HepG2 (cell line): ENCODE measurements at regions not wholly inside any gene's neighbourhood (a gene's known extent, or its start where the extent isn't known, plus 50 kb on each side); places are given as distances from the start of the nearest gene placed in this dataset.

Source experiments
- IKZF1 ChIP-seq: fragments of 450-650 bp; IDR thresholded peaks from 2 replicates; pipeline ENCODE4 v1.7.1; 2016
- NFE2L2 ChIP-seq: fragments of 150-350 bp; IDR thresholded peaks from 2 replicates; pipeline ENCODE4 v1.6.1; 2014; ENCODE audit warnings: low read length
- RAD21 ChIP-seq: fragments of 450-650 bp; formaldehyde crosslinking; IDR thresholded peaks from 2 replicates; pipeline ENCODE4 v1.5.0; 2020; ENCODE audit warnings: mild to moderate bottlenecking
- RXRA ChIP-seq: sonication (generic); formaldehyde crosslinking; IDR thresholded peaks from 2 replicates; pipeline ENCODE4 v1.5.1; 2020; ENCODE audit warnings: missing genetic modification reagents
- SNRNP70 ChIP-seq: fragments of 200-400 bp; formaldehyde crosslinking; IDR thresholded peaks from 2 replicates; pipeline ENCODE4 v1.6.1; 2017; ENCODE audit warnings: mild to moderate bottlenecking, low read depth, low read length, moderate library complexity
- TBX3 ChIP-seq: fragments of 450-650 bp; IDR thresholded peaks from 2 replicates; pipeline ENCODE4 v1.6.1; 2017; ENCODE audit warnings: antibody characterized with exemption, mild to moderate bottlenecking, inconsistent platforms, borderline replicate concordance
- TCF12 ChIP-seq, 2 experiments: fragments of 450-650 bp in 1 of 2; sonication (generic) in 1 of 2; formaldehyde crosslinking in 1 of 2; IDR thresholded peaks; 2 replicates each; pipeline versions ENCODE4 v1.6.1 to v1.8.0; 2017 to 2022; ENCODE audit warnings: antibody characterized with exemption in 1 of 2, mild to moderate bottlenecking in 1 of 2, missing genetic modification reagents in 1 of 2, moderate library complexity in 1 of 2
- ZNF274 ChIP-seq: sonication (generic); formaldehyde crosslinking; IDR thresholded peaks from 2 replicates; pipeline ENCODE4 v1.5.1; 2020; ENCODE audit warnings: mild to moderate bottlenecking, missing genetic modification reagents
- ZNF331 ChIP-seq: sonication (generic); formaldehyde crosslinking; IDR thresholded peaks from 2 replicates; pipeline ENCODE4 v1.4.0; 2020; ENCODE audit warnings: missing genetic modification reagents
- ZNF44 ChIP-seq: sonication (generic); formaldehyde crosslinking; IDR thresholded peaks from 2 replicates; pipeline ENCODE4 v1.5.1; 2020; ENCODE audit warnings: mild to moderate bottlenecking, missing genetic modification reagents
- ZNF768 ChIP-seq: sonication (generic); formaldehyde crosslinking; IDR thresholded peaks from 2 replicates; pipeline ENCODE4 v1.4.0; 2020; ENCODE audit warnings: missing genetic modification reagents
- ZNF790 ChIP-seq: sonication (generic); formaldehyde crosslinking; IDR thresholded peaks from 2 replicates; pipeline ENCODE4 v1.8.0; 2022; ENCODE audit warnings: missing genetic modification reagents, mild to moderate bottlenecking, borderline replicate concordance
- TF ChIP-seq, protein P1 (sequence below): sonication (generic); formaldehyde crosslinking; IDR thresholded peaks from 2 replicates; pipeline ENCODE4 v1.5.0; 2020; ENCODE audit warnings: mild to moderate bottlenecking, missing genetic modification reagents, moderate library complexity
- TF ChIP-seq, protein P2 (sequence below), 2 experiments: IDR thresholded peaks; 2 replicates each; pipeline ENCODE4 v1.6.1; 2011 to 2012; ENCODE audit warnings: low read length in 2 of 2, borderline replicate concordance in 1 of 2, low read depth in 1 of 2, mild to moderate bottlenecking in 1 of 2, moderate library complexity in 1 of 2

DNA sequence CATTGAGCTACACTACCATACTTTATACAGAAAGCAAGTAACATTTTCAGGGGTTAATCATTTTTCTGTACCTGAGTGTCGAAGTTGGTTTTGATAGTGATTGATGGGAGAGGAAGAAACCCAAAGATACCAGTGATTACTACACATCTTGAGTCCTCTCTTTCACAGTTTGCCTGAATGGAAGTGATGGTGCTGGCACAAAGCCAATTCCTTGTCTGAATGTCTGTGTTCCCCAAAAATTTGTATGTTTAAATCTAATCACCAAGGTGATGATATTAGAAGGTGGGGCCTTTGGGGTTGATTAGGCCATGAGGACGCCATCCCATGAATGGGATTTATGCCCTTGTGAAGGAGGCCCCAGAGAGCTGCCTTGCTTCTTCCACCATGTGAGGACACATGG lies 696.9 kb upstream of the ANKRD30A start:
- TF ChIP-seq ZNF790 (CRISPR knock-in tag) (no peak), ZNF768 (CRISPR knock-in tag) (no peak), IKZF1 (no peak), ZNF44 (no peak), TBX3 (no peak), ZNF274 (CRISPR knock-in tag) (no peak), RAD21 (no peak), RXRA (no peak), SNRNP70 (no peak), NFE2L2 (no peak), TCF12 (IDR thresholded peaks at IDR 0.05) (no peak), TCF12 (CRISPR knock-in tag; IDR thresholded peaks at IDR 0.05) (no peak), ZNF331 (CRISPR knock-in tag) (no peak)
- TF ChIP-seq, protein P1, sequence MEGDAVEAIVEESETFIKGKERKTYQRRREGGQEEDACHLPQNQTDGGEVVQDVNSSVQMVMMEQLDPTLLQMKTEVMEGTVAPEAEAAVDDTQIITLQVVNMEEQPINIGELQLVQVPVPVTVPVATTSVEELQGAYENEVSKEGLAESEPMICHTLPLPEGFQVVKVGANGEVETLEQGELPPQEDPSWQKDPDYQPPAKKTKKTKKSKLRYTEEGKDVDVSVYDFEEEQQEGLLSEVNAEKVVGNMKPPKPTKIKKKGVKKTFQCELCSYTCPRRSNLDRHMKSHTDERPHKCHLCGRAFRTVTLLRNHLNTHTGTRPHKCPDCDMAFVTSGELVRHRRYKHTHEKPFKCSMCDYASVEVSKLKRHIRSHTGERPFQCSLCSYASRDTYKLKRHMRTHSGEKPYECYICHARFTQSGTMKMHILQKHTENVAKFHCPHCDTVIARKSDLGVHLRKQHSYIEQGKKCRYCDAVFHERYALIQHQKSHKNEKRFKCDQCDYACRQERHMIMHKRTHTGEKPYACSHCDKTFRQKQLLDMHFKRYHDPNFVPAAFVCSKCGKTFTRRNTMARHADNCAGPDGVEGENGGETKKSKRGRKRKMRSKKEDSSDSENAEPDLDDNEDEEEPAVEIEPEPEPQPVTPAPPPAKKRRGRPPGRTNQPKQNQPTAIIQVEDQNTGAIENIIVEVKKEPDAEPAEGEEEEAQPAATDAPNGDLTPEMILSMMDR (CRISPR knock-in tag): no peak
- TF ChIP-seq, protein P2, sequence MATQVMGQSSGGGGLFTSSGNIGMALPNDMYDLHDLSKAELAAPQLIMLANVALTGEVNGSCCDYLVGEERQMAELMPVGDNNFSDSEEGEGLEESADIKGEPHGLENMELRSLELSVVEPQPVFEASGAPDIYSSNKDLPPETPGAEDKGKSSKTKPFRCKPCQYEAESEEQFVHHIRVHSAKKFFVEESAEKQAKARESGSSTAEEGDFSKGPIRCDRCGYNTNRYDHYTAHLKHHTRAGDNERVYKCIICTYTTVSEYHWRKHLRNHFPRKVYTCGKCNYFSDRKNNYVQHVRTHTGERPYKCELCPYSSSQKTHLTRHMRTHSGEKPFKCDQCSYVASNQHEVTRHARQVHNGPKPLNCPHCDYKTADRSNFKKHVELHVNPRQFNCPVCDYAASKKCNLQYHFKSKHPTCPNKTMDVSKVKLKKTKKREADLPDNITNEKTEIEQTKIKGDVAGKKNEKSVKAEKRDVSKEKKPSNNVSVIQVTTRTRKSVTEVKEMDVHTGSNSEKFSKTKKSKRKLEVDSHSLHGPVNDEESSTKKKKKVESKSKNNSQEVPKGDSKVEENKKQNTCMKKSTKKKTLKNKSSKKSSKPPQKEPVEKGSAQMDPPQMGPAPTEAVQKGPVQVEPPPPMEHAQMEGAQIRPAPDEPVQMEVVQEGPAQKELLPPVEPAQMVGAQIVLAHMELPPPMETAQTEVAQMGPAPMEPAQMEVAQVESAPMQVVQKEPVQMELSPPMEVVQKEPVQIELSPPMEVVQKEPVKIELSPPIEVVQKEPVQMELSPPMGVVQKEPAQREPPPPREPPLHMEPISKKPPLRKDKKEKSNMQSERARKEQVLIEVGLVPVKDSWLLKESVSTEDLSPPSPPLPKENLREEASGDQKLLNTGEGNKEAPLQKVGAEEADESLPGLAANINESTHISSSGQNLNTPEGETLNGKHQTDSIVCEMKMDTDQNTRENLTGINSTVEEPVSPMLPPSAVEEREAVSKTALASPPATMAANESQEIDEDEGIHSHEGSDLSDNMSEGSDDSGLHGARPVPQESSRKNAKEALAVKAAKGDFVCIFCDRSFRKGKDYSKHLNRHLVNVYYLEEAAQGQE (IDR thresholded peaks at IDR 0.05; ENCODE audit: borderline replicate concordance in 1 of 2, low read depth in 1 of 2, low read length in 2 of 2): no peak
